Liver (tissue), 8 donors: ENCODE measurements at regions not wholly inside any gene's neighbourhood (a gene's known extent, or its start where the extent isn't known, plus 50 kb on each side); places are given as distances from the start of the nearest gene placed in this dataset.

ENCODE experiments used
- DNase-seq: peaks from one replicate; pipeline ENCODE4 v3.0.0-alpha.2; 2017; ENCODE audit warnings: low spot score
- H3K27ac ChIP-seq, 2 donors: one replicate each; pipeline ENCODE4 v1.7.0; 2013; ENCODE audit warnings: inconsistent platforms in 2 of 2, low read length in 2 of 2, control low read depth in 1 of 2, low read depth in 1 of 2, mild to moderate bottlenecking in 1 of 2
- H3K27me3 ChIP-seq, 4 donors: one replicate each; pipeline versions ENCODE4 v1.6.1 to v1.7.0; 2013; ENCODE audit warnings: low read length in 3 of 4, inconsistent platforms in 1 of 4, mild to moderate bottlenecking in 1 of 4, moderate library complexity in 1 of 4; ENCODE audit not compliant: control insufficient read depth in 4 of 4, insufficient read depth in 4 of 4
- H3K36me3 ChIP-seq, 4 donors: one replicate each; pipeline versions ENCODE4 v1.6.1 to v1.7.0; 2013; ENCODE audit warnings: low read length in 3 of 4, mild to moderate bottlenecking in 3 of 4, low read depth in 1 of 4, moderate library complexity in 1 of 4; ENCODE audit not compliant: control insufficient read depth in 4 of 4, insufficient read depth in 3 of 4
- H3K4me1 ChIP-seq, 4 donors: one replicate each; pipeline versions ENCODE4 v1.6.1 to v1.7.0; 2013; ENCODE audit warnings: low read length in 3 of 4, mild to moderate bottlenecking in 3 of 4, moderate library complexity in 1 of 4; ENCODE audit not compliant: control insufficient read depth in 4 of 4, insufficient read depth in 4 of 4
- H3K4me3 ChIP-seq, 3 donors: one replicate each; pipeline versions ENCODE4 v1.6.1 to v1.7.0; 2013; ENCODE audit warnings: low read length in 3 of 3, control low read depth in 1 of 3, low read depth in 1 of 3, mild to moderate bottlenecking in 1 of 3
- H3K9ac ChIP-seq, 2 donors: one replicate each; pipeline ENCODE4 v1.7.0; 2013; ENCODE audit warnings: low read length in 2 of 2, mild to moderate bottlenecking in 2 of 2, moderate library complexity in 2 of 2, control low read depth in 1 of 2, low read depth in 1 of 2
- H3K9me3 ChIP-seq, 4 donors: one replicate each; pipeline versions ENCODE4 v1.6.1 to v1.7.0; 2013; ENCODE audit warnings: low read length in 3 of 4; ENCODE audit not compliant: control insufficient read depth in 4 of 4
- CTCF ChIP-seq: fragments of 150-350 bp; IDR thresholded peaks from 2 replicates; pipeline ENCODE4 v1.5.1; 2017; ENCODE audit warnings: improper control_type of control experiment, low read depth, low read length; ENCODE audit not compliant: missing input control
- EGR1 ChIP-seq, 2 donors: IDR thresholded peaks; 2 replicates each; pipeline ENCODE4 v1.6.1; 2016 to 2018; ENCODE audit warnings: antibody characterized with exemption in 2 of 2, low read depth in 2 of 2
- FOXA1 ChIP-seq: IDR thresholded peaks from 2 replicates; pipeline ENCODE4 v1.6.1; 2016; ENCODE audit warnings: antibody characterized with exemption
- FOXA2 ChIP-seq: IDR thresholded peaks from 2 replicates; pipeline ENCODE4 v1.6.1; 2016; ENCODE audit warnings: antibody characterized with exemption
- HNF4A ChIP-seq, 2 donors: conservative IDR thresholded peaks; 2 replicates each; pipeline ENCODE4 v1.6.1; 2016; ENCODE audit warnings: antibody characterized with exemption in 2 of 2, mild to moderate bottlenecking in 2 of 2
- HNF4G ChIP-seq: IDR thresholded peaks from 2 replicates; pipeline ENCODE4 v1.6.1; 2016; ENCODE audit warnings: antibody characterized with exemption
- JUND ChIP-seq, 2 donors: IDR thresholded peaks; 2 replicates each; pipeline ENCODE4 v1.6.1; 2016; ENCODE audit warnings: antibody characterized with exemption in 2 of 2
- NR2F2 ChIP-seq: IDR thresholded peaks from 2 replicates; pipeline ENCODE4 v1.6.1; 2016; ENCODE audit warnings: antibody characterized with exemption
- RAD21 ChIP-seq, 2 donors: IDR thresholded peaks; 2 replicates each; pipeline ENCODE4 v1.6.1; 2016; ENCODE audit warnings: antibody characterized with exemption in 2 of 2, mild to moderate bottlenecking in 2 of 2
- SP1 ChIP-seq: IDR thresholded peaks from 2 replicates; pipeline ENCODE4 v1.6.1; 2018; ENCODE audit warnings: antibody characterized with exemption, mild to moderate bottlenecking
- TAF1 ChIP-seq: conservative IDR thresholded peaks from 2 replicates; pipeline ENCODE4 v1.6.1; 2016; ENCODE audit warnings: antibody characterized with exemption, mild to moderate bottlenecking
- YY1 ChIP-seq: IDR thresholded peaks from 2 replicates; pipeline ENCODE4 v1.6.1; 2016; ENCODE audit warnings: antibody characterized with exemption, mild to moderate bottlenecking
- WGBS: extraction: QIAGEN DNeasy Blood & Tissue Kit; methylation state at CpG from one replicate; pipeline ENCODE4 v1.1.7; 2013; 5-methylcytosine and 5-hydroxymethylcytosine counted together
- TF ChIP-seq, protein P1 (sequence below): IDR thresholded peaks from 2 replicates; pipeline ENCODE4 v1.6.1; 2016; ENCODE audit warnings: antibody characterized with exemption, mild to moderate bottlenecking
- TF ChIP-seq, protein P2 (sequence below): IDR thresholded peaks from 2 replicates; pipeline ENCODE4 v1.6.1; 2016; ENCODE audit warnings: antibody characterized with exemption
- TF ChIP-seq, protein P3 (sequence below): IDR thresholded peaks from 2 replicates; pipeline ENCODE4 v1.6.1; 2016; ENCODE audit warnings: antibody characterized with exemption
- TF ChIP-seq, protein P4 (sequence below): IDR thresholded peaks from 2 replicates; pipeline ENCODE4 v1.6.1; 2016; ENCODE audit warnings: antibody characterized with exemption
- donor health status: healthy.
- donor health status: healthy.
- donor health status: healthy.
- donor health status: healthy.
- donor health status: healthy.

DNA sequence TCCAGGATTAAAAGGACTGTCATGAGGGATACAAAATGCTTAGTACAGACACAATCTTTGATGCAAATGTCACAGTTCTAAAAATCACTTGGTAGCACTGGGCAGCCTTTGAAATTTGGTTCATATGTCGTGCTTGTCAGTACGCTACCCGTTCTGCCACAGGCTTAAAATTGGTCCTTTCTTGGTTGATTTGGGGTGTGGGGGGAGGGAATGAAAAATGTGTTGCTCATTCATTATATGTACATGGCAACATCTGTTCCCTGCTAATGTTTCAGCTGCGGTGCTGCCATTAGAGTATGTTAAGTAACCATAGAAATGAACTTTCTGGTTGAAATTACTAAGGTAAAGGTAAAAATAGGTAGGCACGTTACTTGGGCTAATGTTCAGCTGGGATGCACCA, 155.4 kb upstream of the ARHGAP5 start:
- no peaks in the 10 kb centered on the region for H3K36me3 ChIP-seq
- no peak overlapping the region for H3K9ac ChIP-seq
- H3K27me3 ChIP-seq = no peaks in the 10 kb centered on the region
- 92% methylated on average over 5 of the region's 5 CpGs for WGBS
- no peak for DNase-seq
- H3K4me3 ChIP-seq = no peak overlapping the region
- no peaks in the 10 kb centered on the region for H3K9me3 ChIP-seq
- TF ChIP-seq RAD21 (IDR thresholded peaks at IDR 0.05) (no peak), JUND (IDR thresholded peaks at IDR 0.05) (no peak), EGR1 (IDR thresholded peaks at IDR 0.05; ENCODE audit: low read depth in 2 of 2) (no peak), NR2F2 (no peak), TAF1 (no peak), YY1 (no peak), SP1 (no peak), HNF4A (conservative IDR thresholded peaks at IDR 0.05) (no peak), FOXA1 (no peak), FOXA2 (no peak), CTCF (no peak), HNF4G (no peak)
- TF ChIP-seq, protein P1, sequence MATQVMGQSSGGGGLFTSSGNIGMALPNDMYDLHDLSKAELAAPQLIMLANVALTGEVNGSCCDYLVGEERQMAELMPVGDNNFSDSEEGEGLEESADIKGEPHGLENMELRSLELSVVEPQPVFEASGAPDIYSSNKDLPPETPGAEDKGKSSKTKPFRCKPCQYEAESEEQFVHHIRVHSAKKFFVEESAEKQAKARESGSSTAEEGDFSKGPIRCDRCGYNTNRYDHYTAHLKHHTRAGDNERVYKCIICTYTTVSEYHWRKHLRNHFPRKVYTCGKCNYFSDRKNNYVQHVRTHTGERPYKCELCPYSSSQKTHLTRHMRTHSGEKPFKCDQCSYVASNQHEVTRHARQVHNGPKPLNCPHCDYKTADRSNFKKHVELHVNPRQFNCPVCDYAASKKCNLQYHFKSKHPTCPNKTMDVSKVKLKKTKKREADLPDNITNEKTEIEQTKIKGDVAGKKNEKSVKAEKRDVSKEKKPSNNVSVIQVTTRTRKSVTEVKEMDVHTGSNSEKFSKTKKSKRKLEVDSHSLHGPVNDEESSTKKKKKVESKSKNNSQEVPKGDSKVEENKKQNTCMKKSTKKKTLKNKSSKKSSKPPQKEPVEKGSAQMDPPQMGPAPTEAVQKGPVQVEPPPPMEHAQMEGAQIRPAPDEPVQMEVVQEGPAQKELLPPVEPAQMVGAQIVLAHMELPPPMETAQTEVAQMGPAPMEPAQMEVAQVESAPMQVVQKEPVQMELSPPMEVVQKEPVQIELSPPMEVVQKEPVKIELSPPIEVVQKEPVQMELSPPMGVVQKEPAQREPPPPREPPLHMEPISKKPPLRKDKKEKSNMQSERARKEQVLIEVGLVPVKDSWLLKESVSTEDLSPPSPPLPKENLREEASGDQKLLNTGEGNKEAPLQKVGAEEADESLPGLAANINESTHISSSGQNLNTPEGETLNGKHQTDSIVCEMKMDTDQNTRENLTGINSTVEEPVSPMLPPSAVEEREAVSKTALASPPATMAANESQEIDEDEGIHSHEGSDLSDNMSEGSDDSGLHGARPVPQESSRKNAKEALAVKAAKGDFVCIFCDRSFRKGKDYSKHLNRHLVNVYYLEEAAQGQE = no peak
- TF ChIP-seq, protein P2, sequence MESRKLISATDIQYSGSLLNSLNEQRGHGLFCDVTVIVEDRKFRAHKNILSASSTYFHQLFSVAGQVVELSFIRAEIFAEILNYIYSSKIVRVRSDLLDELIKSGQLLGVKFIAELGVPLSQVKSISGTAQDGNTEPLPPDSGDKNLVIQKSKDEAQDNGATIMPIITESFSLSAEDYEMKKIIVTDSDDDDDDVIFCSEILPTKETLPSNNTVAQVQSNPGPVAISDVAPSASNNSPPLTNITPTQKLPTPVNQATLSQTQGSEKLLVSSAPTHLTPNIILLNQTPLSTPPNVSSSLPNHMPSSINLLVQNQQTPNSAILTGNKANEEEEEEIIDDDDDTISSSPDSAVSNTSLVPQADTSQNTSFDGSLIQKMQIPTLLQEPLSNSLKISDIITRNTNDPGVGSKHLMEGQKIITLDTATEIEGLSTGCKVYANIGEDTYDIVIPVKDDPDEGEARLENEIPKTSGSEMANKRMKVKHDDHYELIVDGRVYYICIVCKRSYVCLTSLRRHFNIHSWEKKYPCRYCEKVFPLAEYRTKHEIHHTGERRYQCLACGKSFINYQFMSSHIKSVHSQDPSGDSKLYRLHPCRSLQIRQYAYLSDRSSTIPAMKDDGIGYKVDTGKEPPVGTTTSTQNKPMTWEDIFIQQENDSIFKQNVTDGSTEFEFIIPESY = no peak
- TF ChIP-seq, protein P3, sequence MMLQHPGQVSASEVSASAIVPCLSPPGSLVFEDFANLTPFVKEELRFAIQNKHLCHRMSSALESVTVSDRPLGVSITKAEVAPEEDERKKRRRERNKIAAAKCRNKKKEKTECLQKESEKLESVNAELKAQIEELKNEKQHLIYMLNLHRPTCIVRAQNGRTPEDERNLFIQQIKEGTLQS = no peak
- no peak overlapping the region for H3K27ac ChIP-seq
- no peaks in the 10 kb centered on the region for H3K4me1 ChIP-seq

DNA sequence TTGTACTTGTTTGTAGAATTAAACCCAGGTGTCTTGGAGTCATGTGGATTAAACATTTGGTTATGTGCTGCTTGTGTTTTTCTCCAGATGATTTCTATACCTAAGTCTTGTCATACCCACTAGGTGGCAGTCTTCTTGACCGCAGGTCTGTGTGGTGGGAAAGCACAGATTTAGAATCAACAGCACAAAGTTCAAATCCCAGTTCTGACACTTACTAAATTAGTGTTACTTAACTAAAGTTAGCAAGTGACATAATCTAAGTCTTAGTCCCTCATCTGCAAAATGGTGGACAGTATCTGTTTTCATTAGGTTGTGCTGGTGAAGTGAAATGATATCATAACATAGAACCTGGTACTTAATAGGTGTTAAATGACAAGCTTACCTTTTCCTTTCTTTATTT, 151.0 kb upstream of the ARHGAP5 start:
- Histone ChIP-seq H3K9ac (no peak overlapping the region), H3K4me1 (no peaks in the 10 kb centered on the region), H3K4me3 (no peak overlapping the region), H3K27ac (no peak overlapping the region), H3K9me3 (no peaks in the 10 kb centered on the region), H3K36me3 (no peaks in the 10 kb centered on the region), H3K27me3 (no peaks in the 10 kb centered on the region)
- no peak for DNase-seq
- WGBS = 45% methylated on average over 1 of the region's 1 CpG
- TF ChIP-seq HNF4A (conservative IDR thresholded peaks at IDR 0.05) (peak; percentile 39 to 76), EGR1 (IDR thresholded peaks at IDR 0.05; ENCODE audit: low read depth in 2 of 2) (no peak), FOXA2 (peak; percentile 14), CTCF (peak; percentile 55), RAD21 (IDR thresholded peaks at IDR 0.05) (peak; percentile 77 to 90), SP1 (no peak), JUND (IDR thresholded peaks at IDR 0.05) (no peak), NR2F2 (no peak), TAF1 (no peak)
- TF ChIP-seq, protein P3 = no peak
- TF ChIP-seq, protein P2 = no peak
- TF ChIP-seq, protein P4, sequence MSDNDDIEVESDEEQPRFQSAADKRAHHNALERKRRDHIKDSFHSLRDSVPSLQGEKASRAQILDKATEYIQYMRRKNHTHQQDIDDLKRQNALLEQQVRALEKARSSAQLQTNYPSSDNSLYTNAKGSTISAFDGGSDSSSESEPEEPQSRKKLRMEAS = no peak
